Left ventricle myocardium inferior (tissue), 1 donor: ENCODE measurements at regions not wholly inside any gene's neighbourhood (a gene's known extent, or its start where the extent isn't known, plus 50 kb on each side); places are given as distances from the start of the nearest gene placed in this dataset.

ENCODE experiments used
- DNase-seq: peaks from one replicate; pipeline ENCODE4 v3.0.0-alpha.2; 2020
- H3K27ac ChIP-seq: fragments of 200-600 bp; replicated peaks from 2 replicates; pipeline ENCODE4 v1.8.0; 2021
- H3K27me3 ChIP-seq: fragments of 200-600 bp; 2 replicates; pipeline ENCODE4 v1.8.0; 2021; ENCODE audit warnings: low read depth
- H3K36me3 ChIP-seq: fragments of 200-600 bp; 2 replicates; pipeline ENCODE4 v1.8.0; 2021
- H3K4me1 ChIP-seq: fragments of 200-600 bp; 2 replicates; pipeline ENCODE4 v1.8.0; 2021
- H3K4me3 ChIP-seq: fragments of 200-600 bp; 2 replicates; pipeline ENCODE4 v1.8.0; 2021; ENCODE audit warnings: mild to moderate bottlenecking, moderate library complexity
- H3K9me3 ChIP-seq: fragments of 200-600 bp; replicated peaks from 2 replicates; pipeline ENCODE4 v1.8.0; 2021
- CTCF ChIP-seq: fragments of 200-600 bp; IDR thresholded peaks from 2 replicates; pipeline ENCODE4 v1.8.0; 2021; ENCODE audit warnings: antibody characterized with exemption, mild to moderate bottlenecking, borderline replicate concordance
- intact Hi-C: fragments of 100-400 bp; cut with micrococcal nuclease; formaldehyde crosslinking; loops from one replicate; pipeline ENCODE4 v1.11.0; 2022
- donor health status: DM: no; HTN: yes; CAD: no; lungs with severe emphysema.

- Histone ChIP-seq H3K36me3 (no peaks in the 10 kb centered on the region), H3K4me3 (no peak overlapping the region), H3K4me1 (no peaks in the 10 kb centered on the region), H3K27me3 (peaks cover 30% of the 10 kb centered on the region), H3K27ac (no peak overlapping the region), H3K9me3 (no peaks in the 10 kb centered on the region)
- intact Hi-C loops = no loop called here
- no peak for DNase-seq
- TF ChIP-seq CTCF = no peak
Measured at GRCh38 chr9:71549023-71549422, 219.3 kb downstream of the CEMIP2 start.

- intact Hi-C loops = no loop called here
- no peak overlapping the region for H3K27ac ChIP-seq
- DNase-seq = no peak
Measured at GRCh38 chr9:71544464-71544863, 223.8 kb downstream of the CEMIP2 start.

GRCh38 chr9:71541436-71541835 is 226.9 kb downstream of the CEMIP2 start:
- H3K36me3 ChIP-seq = no peaks in the 10 kb centered on the region
- no peaks in the 10 kb centered on the region for H3K4me1 ChIP-seq
- intact Hi-C loops = no loop called here
- no peak overlapping the region for H3K4me3 ChIP-seq
- no peak overlapping the region for H3K27ac ChIP-seq
- no peaks in the 10 kb centered on the region for H3K9me3 ChIP-seq
- TF ChIP-seq CTCF = no peak
- no peak for DNase-seq
- peaks cover 12% of the 10 kb centered on the region for H3K27me3 ChIP-seq

More at GRCh38 chr9:71544464-71544863, 223.8 kb downstream of the CEMIP2 start:
- no peaks in the 10 kb centered on the region for H3K4me1 ChIP-seq
- no peaks in the 10 kb centered on the region for H3K36me3 ChIP-seq
- H3K4me3 ChIP-seq = no peak overlapping the region
- peaks cover 12% of the 10 kb centered on the region for H3K27me3 ChIP-seq
- no peak for TF ChIP-seq CTCF
- H3K9me3 ChIP-seq = no peaks in the 10 kb centered on the region

- intact Hi-C loops = no loop called here
- Histone ChIP-seq H3K27me3 (no peaks in the 10 kb centered on the region), H3K4me1 (no peaks in the 10 kb centered on the region), H3K27ac (no peak overlapping the region), H3K36me3 (no peaks in the 10 kb centered on the region), H3K4me3 (no peak overlapping the region), H3K9me3 (no peaks in the 10 kb centered on the region)
- TF ChIP-seq CTCF = no peak
- no peak for DNase-seq
Measured at GRCh38 chr9:71524996-71525580, 243.2 kb downstream of the CEMIP2 start.

GRCh38 chr9:71524516-71524915 is 243.8 kb downstream of the CEMIP2 start:
- no peaks in the 10 kb centered on the region for H3K27me3 ChIP-seq
- no peaks in the 10 kb centered on the region for H3K36me3 ChIP-seq
- intact Hi-C loops = no loop called here
- no peak for TF ChIP-seq CTCF
- no peak overlapping the region for H3K4me3 ChIP-seq
- H3K4me1 ChIP-seq = no peaks in the 10 kb centered on the region
- no peak overlapping the region for H3K27ac ChIP-seq
- no peak for DNase-seq
- no peaks in the 10 kb centered on the region for H3K9me3 ChIP-seq
